HEK293 (cell line): ENCODE measurements at regions not wholly inside any gene's neighbourhood (a gene's known extent, or its start where the extent isn't known, plus 50 kb on each side); places are given as distances from the start of the nearest gene placed in this dataset.

Experiments
- ATF2 ChIP-seq: fragments of 450-650 bp; formaldehyde crosslinking; IDR thresholded peaks from 2 replicates; pipeline ENCODE4 v1.5.1; 2016; ENCODE audit warnings: missing biosample characterization, missing genetic modification characterization, low read depth
- MEIS1 ChIP-seq: sonication (generic); formaldehyde crosslinking; IDR thresholded peaks from 2 replicates; pipeline ENCODE4 v1.8.1; 2022; ENCODE audit warnings: missing genetic modification reagents, mild to moderate bottlenecking, borderline replicate concordance

GRCh38 chr4:38563707-38564495 is 100.1 kb upstream of the KLF3 start:
- TF ChIP-seq ATF2 (tag by site-specific recombination) (no peak), MEIS1 (no peak)
